K562 (cell line): ENCODE measurements at regions not wholly inside any gene's neighbourhood (a gene's known extent, or its start where the extent isn't known, plus 50 kb on each side); places are given as distances from the start of the nearest gene placed in this dataset.

ENCODE experiments used
- BRD9 ChIP-seq: fragments of 450-650 bp; IDR thresholded peaks from 2 replicates; pipeline ENCODE4 v1.6.1; 2018; ENCODE audit warnings: low read depth; ENCODE audit not compliant: partially characterized antibody
- CHD1 ChIP-seq: fragments of 200-600 bp; sonication (generic); IDR thresholded peaks from one replicate; pipeline ENCODE4 v1.6.1; 2012; ENCODE audit warnings: mild to moderate bottlenecking, moderate library complexity, low read length, inconsistent platforms
- ESRRB ChIP-seq: fragments of 250-450 bp; sonication (Bioruptor Pico); IDR thresholded peaks from 2 replicates; pipeline ENCODE4 v1.5.0; 2020; ENCODE audit warnings: mild to moderate bottlenecking, moderate library complexity, borderline replicate concordance
- FOSL1 ChIP-seq: fragments of 200-800 bp; sonication (Bioruptor generic); conservative IDR thresholded peaks from 2 replicates; pipeline ENCODE4 v1.6.1; 2016; ENCODE audit warnings: missing genetic modification characterization, missing compliant biosample characterization
- JUN ChIP-seq, 2 experiments: sonication (generic) in 1 of 2; formaldehyde crosslinking in 1 of 2; IDR thresholded peaks; 2 replicates each; pipeline versions ENCODE4 v1.6.1 to v1.8.0; 2012 to 2022; ENCODE audit warnings: borderline replicate concordance in 2 of 2, mild to moderate bottlenecking in 2 of 2, improper control_type of control experiment in 1 of 2, low read depth in 1 of 2, low read length in 1 of 2, missing genetic modification reagents in 1 of 2
- KLF6 ChIP-seq: fragments of 250-450 bp; sonication (Bioruptor Pico); IDR thresholded peaks from 2 replicates; pipeline ENCODE4 v1.4.0; 2020; ENCODE audit warnings: mild to moderate bottlenecking, moderate library complexity, borderline replicate concordance
- SPI1 ChIP-seq: IDR thresholded peaks from 2 replicates; pipeline ENCODE4 v1.6.1; 2011; ENCODE audit warnings: low read depth, low read length, control low read depth, borderline replicate concordance
- SRSF1 ChIP-seq: fragments of 200-400 bp; formaldehyde crosslinking; IDR thresholded peaks from 2 replicates; pipeline ENCODE4 v1.6.1; 2017; ENCODE audit warnings: mild to moderate bottlenecking, low read depth, low read length, moderate library complexity
- TOE1 ChIP-seq, 2 experiments: fragments of 450-650 bp in 1 of 2; sonication (generic) in 1 of 2; formaldehyde crosslinking in 1 of 2; IDR thresholded peaks; 2 replicates each; pipeline versions ENCODE4 v1.7.1 to v1.8.0; 2016 to 2022; ENCODE audit warnings: borderline replicate concordance in 2 of 2, mild to moderate bottlenecking in 2 of 2, antibody characterized with exemption in 1 of 2, inconsistent platforms in 1 of 2, low read depth in 1 of 2, missing genetic modification reagents in 1 of 2, moderate library complexity in 1 of 2
- ZNF212 ChIP-seq: fragments of 450-650 bp; formaldehyde crosslinking; IDR thresholded peaks from 2 replicates; pipeline ENCODE4 v1.4.0; 2020; ENCODE audit warnings: mild to moderate bottlenecking
- ZNF766 ChIP-seq: fragments of 200-800 bp; sonication (Bioruptor generic); conservative IDR thresholded peaks from 2 replicates; pipeline ENCODE4 v1.6.1; 2016; ENCODE audit warnings: missing genetic modification characterization, missing compliant biosample characterization
- ZSCAN29 ChIP-seq: fragments of 450-650 bp; IDR thresholded peaks from 2 replicates; pipeline ENCODE4 v1.6.1; 2017
- ZSCAN32 ChIP-seq: fragments of 450-650 bp; formaldehyde crosslinking; IDR thresholded peaks from 2 replicates; pipeline ENCODE4 v1.4.0; 2020; ENCODE audit warnings: mild to moderate bottlenecking, moderate library complexity
- TF ChIP-seq, protein P1 (sequence below): fragments of 250-450 bp; sonication (Bioruptor Pico); IDR thresholded peaks from 2 replicates; pipeline ENCODE4 v1.4.0; 2020
- TF ChIP-seq, protein P2 (sequence below): sonication (generic); formaldehyde crosslinking; IDR thresholded peaks from 2 replicates; pipeline ENCODE4 v1.8.1; 2023; ENCODE audit warnings: mild to moderate bottlenecking, missing genetic modification reagents, moderate library complexity
- TF ChIP-seq, protein P3 (sequence below), 3 experiments: IDR thresholded peaks in 2 of 3; conservative IDR thresholded peaks in 1 of 3; 2 replicates each; pipeline ENCODE4 v1.5.1; 2011 to 2012; ENCODE audit warnings: low read length in 3 of 3, mild to moderate bottlenecking in 3 of 3, control low read depth in 2 of 3, improper control_type of control experiment in 1 of 3, inconsistent platforms in 1 of 3, low read depth in 1 of 3, mixed read lengths in 1 of 3, moderate library complexity in 1 of 3; ENCODE audit not compliant: insufficient read depth in 2 of 3

GRCh38 chr3:193885832-193886231, 250.1 kb upstream of the HES1 start (continued):
- TF ChIP-seq, protein P1, sequence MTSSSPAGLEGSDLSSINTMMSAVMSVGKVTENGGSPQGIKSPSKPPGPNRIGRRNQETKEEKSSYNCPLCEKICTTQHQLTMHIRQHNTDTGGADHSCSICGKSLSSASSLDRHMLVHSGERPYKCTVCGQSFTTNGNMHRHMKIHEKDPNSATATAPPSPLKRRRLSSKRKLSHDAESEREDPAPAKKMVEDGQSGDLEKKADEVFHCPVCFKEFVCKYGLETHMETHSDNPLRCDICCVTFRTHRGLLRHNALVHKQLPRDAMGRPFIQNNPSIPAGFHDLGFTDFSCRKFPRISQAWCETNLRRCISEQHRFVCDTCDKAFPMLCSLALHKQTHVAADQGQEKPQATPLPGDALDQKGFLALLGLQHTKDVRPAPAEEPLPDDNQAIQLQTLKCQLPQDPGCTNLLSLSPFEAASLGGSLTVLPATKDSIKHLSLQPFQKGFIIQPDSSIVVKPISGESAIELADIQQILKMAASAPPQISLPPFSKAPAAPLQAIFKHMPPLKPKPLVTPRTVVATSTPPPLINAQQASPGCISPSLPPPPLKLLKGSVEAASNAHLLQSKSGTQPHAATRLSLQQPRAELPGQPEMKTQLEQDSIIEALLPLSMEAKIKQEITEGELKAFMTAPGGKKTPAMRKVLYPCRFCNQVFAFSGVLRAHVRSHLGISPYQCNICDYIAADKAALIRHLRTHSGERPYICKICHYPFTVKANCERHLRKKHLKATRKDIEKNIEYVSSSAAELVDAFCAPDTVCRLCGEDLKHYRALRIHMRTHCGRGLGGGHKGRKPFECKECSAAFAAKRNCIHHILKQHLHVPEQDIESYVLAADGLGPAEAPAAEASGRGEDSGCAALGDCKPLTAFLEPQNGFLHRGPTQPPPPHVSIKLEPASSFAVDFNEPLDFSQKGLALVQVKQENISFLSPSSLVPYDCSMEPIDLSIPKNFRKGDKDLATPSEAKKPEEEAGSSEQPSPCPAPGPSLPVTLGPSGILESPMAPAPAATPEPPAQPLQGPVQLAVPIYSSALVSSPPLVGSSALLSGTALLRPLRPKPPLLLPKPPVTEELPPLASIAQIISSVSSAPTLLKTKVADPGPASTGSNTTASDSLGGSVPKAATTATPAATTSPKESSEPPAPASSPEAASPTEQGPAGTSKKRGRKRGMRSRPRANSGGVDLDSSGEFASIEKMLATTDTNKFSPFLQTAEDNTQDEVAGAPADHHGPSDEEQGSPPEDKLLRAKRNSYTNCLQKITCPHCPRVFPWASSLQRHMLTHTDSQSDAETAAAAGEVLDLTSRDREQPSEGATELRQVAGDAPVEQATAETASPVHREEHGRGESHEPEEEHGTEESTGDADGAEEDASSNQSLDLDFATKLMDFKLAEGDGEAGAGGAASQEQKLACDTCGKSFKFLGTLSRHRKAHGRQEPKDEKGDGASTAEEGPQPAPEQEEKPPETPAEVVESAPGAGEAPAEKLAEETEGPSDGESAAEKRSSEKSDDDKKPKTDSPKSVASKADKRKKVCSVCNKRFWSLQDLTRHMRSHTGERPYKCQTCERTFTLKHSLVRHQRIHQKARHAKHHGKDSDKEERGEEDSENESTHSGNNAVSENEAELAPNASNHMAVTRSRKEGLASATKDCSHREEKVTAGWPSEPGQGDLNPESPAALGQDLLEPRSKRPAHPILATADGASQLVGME (CRISPR knock-in tag) = no peak
- TF ChIP-seq TOE1 (IDR thresholded peaks at IDR 0.05; ENCODE audit: borderline replicate concordance) (no peak), TOE1 (CRISPR knock-in tag; IDR thresholded peaks at IDR 0.05; ENCODE audit: borderline replicate concordance, low read depth) (no peak), ZNF766 (CRISPR knock-in tag) (no peak), CHD1 (no peak), ZSCAN32 (no peak), ESRRB (CRISPR knock-in tag) (no peak), FOSL1 (tag) (no peak), ZNF212 (no peak), SPI1 (no peak), KLF6 (CRISPR knock-in tag) (no peak), BRD9 (no peak), SRSF1 (no peak), ZSCAN29 (no peak), JUN (IDR thresholded peaks at IDR 0.05; ENCODE audit: borderline replicate concordance, low read depth, low read length) (peak; percentile 29; the same call in 1 of the 2 replicates), JUN (CRISPR knock-in tag; IDR thresholded peaks at IDR 0.05; ENCODE audit: borderline replicate concordance) (no peak)
- TF ChIP-seq, protein P2, sequence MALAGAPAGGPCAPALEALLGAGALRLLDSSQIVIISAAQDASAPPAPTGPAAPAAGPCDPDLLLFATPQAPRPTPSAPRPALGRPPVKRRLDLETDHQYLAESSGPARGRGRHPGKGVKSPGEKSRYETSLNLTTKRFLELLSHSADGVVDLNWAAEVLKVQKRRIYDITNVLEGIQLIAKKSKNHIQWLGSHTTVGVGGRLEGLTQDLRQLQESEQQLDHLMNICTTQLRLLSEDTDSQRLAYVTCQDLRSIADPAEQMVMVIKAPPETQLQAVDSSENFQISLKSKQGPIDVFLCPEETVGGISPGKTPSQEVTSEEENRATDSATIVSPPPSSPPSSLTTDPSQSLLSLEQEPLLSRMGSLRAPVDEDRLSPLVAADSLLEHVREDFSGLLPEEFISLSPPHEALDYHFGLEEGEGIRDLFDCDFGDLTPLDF = no peak
- TF ChIP-seq, protein P3, sequence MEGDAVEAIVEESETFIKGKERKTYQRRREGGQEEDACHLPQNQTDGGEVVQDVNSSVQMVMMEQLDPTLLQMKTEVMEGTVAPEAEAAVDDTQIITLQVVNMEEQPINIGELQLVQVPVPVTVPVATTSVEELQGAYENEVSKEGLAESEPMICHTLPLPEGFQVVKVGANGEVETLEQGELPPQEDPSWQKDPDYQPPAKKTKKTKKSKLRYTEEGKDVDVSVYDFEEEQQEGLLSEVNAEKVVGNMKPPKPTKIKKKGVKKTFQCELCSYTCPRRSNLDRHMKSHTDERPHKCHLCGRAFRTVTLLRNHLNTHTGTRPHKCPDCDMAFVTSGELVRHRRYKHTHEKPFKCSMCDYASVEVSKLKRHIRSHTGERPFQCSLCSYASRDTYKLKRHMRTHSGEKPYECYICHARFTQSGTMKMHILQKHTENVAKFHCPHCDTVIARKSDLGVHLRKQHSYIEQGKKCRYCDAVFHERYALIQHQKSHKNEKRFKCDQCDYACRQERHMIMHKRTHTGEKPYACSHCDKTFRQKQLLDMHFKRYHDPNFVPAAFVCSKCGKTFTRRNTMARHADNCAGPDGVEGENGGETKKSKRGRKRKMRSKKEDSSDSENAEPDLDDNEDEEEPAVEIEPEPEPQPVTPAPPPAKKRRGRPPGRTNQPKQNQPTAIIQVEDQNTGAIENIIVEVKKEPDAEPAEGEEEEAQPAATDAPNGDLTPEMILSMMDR (IDR thresholded peaks at IDR 0.05 in 2 of 3, conservative IDR thresholded peaks at IDR 0.05 in 1 of 3; ENCODE audit: insufficient read depth in 2 of 3, low read depth in 1 of 3, low read length in 3 of 3) = no peak
